CD4-positive, alpha-beta T cell treated with Interleukin-4 for 4 hours (primary cell): ENCODE measurements at regions not wholly inside any gene's neighbourhood (a gene's known extent, or its start where the extent isn't known, plus 50 kb on each side); places are given as distances from the start of the nearest gene placed in this dataset.

Experiments
- DNase-seq: peaks from one replicate; pipeline ENCODE4 v3.0.0-alpha.2; 2020

GRCh38 chr3:43178891-43179366 is 73.0 kb upstream of the POMGNT2 start:
- DNase-seq, result no peak

GRCh38 chr3:43177085-43177484 is 71.2 kb upstream of the POMGNT2 start:
- no peak for DNase-seq

GRCh38 chr3:43176666-43177065 is 70.8 kb upstream of the POMGNT2 start:
- no peak for DNase-seq

- no peak for DNase-seq
These were observed 69.7 kb upstream of the POMGNT2 start for GRCh38 chr3:43175541-43175940.

- DNase-seq, result no peak
These were observed 68.1 kb upstream of the POMGNT2 start for GRCh38 chr3:43173949-43174348.

- DNase-seq, result no peak
These were observed 65.9 kb upstream of the POMGNT2 start for GRCh38 chr3:43171748-43172147.

GRCh38 chr3:43170553-43170952 is 64.7 kb upstream of the POMGNT2 start:
- no peak for DNase-seq

- no peak for DNase-seq
These were observed 64.1 kb upstream of the POMGNT2 start for GRCh38 chr3:43169987-43170386.

- no peak for DNase-seq
These were observed 60.5 kb upstream of the POMGNT2 start for GRCh38 chr3:43166406-43166805.

GRCh38 chr3:43165786-43166185 is 59.9 kb upstream of the POMGNT2 start:
- DNase-seq, result no peak

GRCh38 chr3:43163895-43164493 is 58.1 kb upstream of the POMGNT2 start:
- DNase-seq, result no peak

GRCh38 chr3:43162230-43163084 is 56.6 kb upstream of the POMGNT2 start:
- peak; percentile 70 for DNase-seq

- DNase-seq, result no peak
These were observed 55.9 kb upstream of the POMGNT2 start for GRCh38 chr3:43161684-43162229.

- DNase-seq, result no peak
These were observed 54.8 kb upstream of the POMGNT2 start for GRCh38 chr3:43160664-43161063.

GRCh38 chr3:43159876-43160255 is 54.0 kb upstream of the POMGNT2 start:
- no peak for DNase-seq

GRCh38 chr3:43159131-43159875 is 53.4 kb upstream of the POMGNT2 start:
- DNase-seq, result no peak

GRCh38 chr3:43156812-43157455 is 51.1 kb upstream of the POMGNT2 start:
- DNase-seq, result no peak

- no peak for DNase-seq
These were observed 49.7 kb upstream of the POMGNT2 start for GRCh38 chr3:43155464-43156121.
